ENCODE measurements at regions not wholly inside any gene's neighbourhood (a gene's known extent, or its start where the extent isn't known, plus 50 kb on each side); places are given as distances from the start of the nearest gene placed in this dataset.

DNA sequence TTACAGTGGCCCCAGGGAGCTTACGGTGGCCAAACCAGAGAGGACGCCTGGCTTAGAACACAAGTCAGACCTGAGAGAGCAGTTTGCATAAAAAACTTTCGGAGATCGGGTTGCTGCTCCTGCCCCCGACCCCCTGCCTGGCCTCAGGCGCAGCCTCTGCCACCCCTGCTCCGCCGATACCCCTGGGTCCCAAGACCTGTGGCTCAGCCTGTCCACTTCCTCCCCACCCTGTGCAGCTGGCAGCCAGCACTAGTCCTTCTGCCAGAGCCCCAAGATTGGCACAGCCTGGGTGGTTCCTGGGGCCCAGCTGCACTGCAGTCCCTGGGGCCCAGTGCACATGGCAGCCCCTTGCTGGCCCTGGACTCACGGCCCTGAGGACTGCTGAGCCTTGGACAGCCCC is 56.2 kb upstream of the SOX1 start:
- intact Hi-C loops (cut with DNase I): no loop called here
- no peak for DNase-seq (ENCODE audit: low spot score)

GRCh38 chr13:112012016-112012704 is 54.8 kb upstream of the SOX1 start:
- intact Hi-C loops (cut with DNase I): no loop called here
- no peak for DNase-seq (ENCODE audit: low spot score)

DNA sequence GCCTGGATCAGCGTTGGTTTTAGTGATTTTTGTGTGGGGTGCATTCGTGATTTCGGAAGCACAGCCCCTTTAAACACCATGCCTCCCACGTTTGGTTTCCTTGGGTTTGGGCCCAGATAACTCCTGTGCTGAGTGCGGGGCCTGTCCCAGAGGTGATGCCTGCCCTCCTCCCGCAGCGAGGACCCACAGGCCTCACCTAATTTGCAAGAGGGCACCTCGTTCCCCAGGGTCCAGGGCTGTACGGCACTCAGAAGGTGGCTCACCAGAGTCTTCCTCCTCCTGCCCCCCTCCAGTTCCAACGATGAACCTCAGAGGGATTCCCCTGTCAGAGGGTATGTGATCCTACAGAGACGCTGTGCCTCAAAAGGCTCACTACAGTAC is 54.3 kb upstream of the SOX1 start:
- intact Hi-C loops (cut with DNase I): no loop called here
- no peak for DNase-seq (ENCODE audit: low spot score)

DNA sequence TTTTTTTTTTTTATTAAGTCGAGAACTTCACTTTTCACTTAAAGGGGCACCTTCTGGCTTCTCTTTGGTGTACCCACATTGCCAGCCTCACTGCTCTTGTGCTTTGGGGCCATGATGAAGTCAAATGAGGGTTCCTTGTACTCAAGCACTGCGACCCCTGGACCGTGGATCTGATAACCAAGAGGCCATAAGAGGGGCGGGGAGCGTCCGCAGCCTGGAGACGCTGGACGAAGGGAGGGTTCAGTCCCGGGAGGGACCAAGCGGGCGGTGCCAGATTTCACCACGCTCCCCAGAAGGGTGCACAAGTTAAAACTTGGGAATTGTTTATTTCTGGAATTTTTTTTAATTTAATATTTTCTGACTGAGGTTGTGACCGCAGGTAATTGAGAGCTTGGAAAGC is 53.3 kb upstream of the SOX1 start:
- intact Hi-C loops (cut with DNase I): no loop called here
- DNase-seq (ENCODE audit: low spot score): no peak

- no peak for DNase-seq (ENCODE audit: low spot score)
- intact Hi-C loops (cut with DNase I): no loop called here
These were observed 52.1 kb upstream of the SOX1 start for GRCh38 chr13:112014857-112015256.
